Neural cell (in vitro differentiated cells): ENCODE measurements at regions not wholly inside any gene's neighbourhood (a gene's known extent, or its start where the extent isn't known, plus 50 kb on each side); places are given as distances from the start of the nearest gene placed in this dataset.

Experiments used
- H2AFZ ChIP-seq: fragments of 200-600, 300-800 bp; sonication (generic), shearing (Covaris generic); 2 replicates; pipeline ENCODE4 v1.6.0; 2014; ENCODE audit warnings: low read depth, mild to moderate bottlenecking, antibody characterized with exemption, low read length, moderate library complexity
- H3F3A ChIP-seq: fragments of 200-600 bp; shearing (Covaris generic); 2 replicates; pipeline ENCODE4 v1.6.1; 2016; ENCODE audit warnings: mild to moderate bottlenecking, moderate library complexity, mixed read lengths, antibody characterized with exemption, low read length; ENCODE audit not compliant: insufficient read depth, poor library complexity, severe bottlenecking
- H3K27ac ChIP-seq: fragments of 200-600, 300-800 bp; sonication (generic), shearing (Covaris generic); 2 replicates; pipeline ENCODE4 v1.5.1; 2014; ENCODE audit warnings: mild to moderate bottlenecking, low read length, moderate library complexity
- H3K27me3 ChIP-seq: fragments of 300-800, 200-600 bp; sonication (generic), shearing (Covaris generic); 2 replicates; pipeline ENCODE4 v1.6.0; 2014; ENCODE audit warnings: mild to moderate bottlenecking, low read depth, low read length, moderate library complexity; ENCODE audit not compliant: insufficient read depth
- H3K36me3 ChIP-seq: fragments of 300-800, 200-600 bp; sonication (generic), shearing (Covaris generic); 2 replicates; pipeline ENCODE4 v1.5.1; 2014; ENCODE audit warnings: mild to moderate bottlenecking, antibody characterized with exemption, low read length, moderate library complexity; ENCODE audit not compliant: insufficient read depth
- H3K4me2 ChIP-seq: fragments of 300-800, 200-600 bp; sonication (generic), shearing (Covaris generic); 2 replicates; pipeline ENCODE4 v1.6.0; 2014; ENCODE audit warnings: mild to moderate bottlenecking, low read length
- H3K4me3 ChIP-seq: fragments of 300-800, 200-600 bp; sonication (generic), shearing (Covaris generic); 2 replicates; pipeline ENCODE4 v1.5.1; 2014; ENCODE audit warnings: mild to moderate bottlenecking, low read length, moderate library complexity
- H3K79me2 ChIP-seq: fragments of 200-600 bp; shearing (Covaris generic); replicated peaks from 2 replicates; pipeline ENCODE4 v1.6.0; 2014; ENCODE audit warnings: mild to moderate bottlenecking, low read length, moderate library complexity; ENCODE audit not compliant: insufficient read depth
- H3K9ac ChIP-seq: fragments of 300-800, 200-600 bp; sonication (generic), shearing (Covaris generic); 2 replicates; pipeline ENCODE4 v1.6.1; 2016; ENCODE audit warnings: mild to moderate bottlenecking, low read length, mixed read lengths
- H3K9me2 ChIP-seq: fragments of 200-600 bp; shearing (Covaris generic); 2 replicates; pipeline ENCODE4 v1.6.1; 2016; ENCODE audit warnings: mild to moderate bottlenecking, low read length, mixed read lengths; ENCODE audit not compliant: insufficient read depth
- H3K9me3 ChIP-seq: fragments of 200-600, 300-800 bp; sonication (generic), shearing (Covaris generic); 2 replicates; pipeline ENCODE4 v1.6.1; 2016; ENCODE audit warnings: mild to moderate bottlenecking, mixed run types, low read length, moderate library complexity, mixed read lengths
- H4K20me1 ChIP-seq: fragments of 200-600 bp; shearing (Covaris generic); 2 replicates; pipeline ENCODE4 v1.6.1; 2016; ENCODE audit warnings: mild to moderate bottlenecking, mixed run types; ENCODE audit not compliant: insufficient read depth
- EP300 ChIP-seq: fragments of 450-650 bp; conservative IDR thresholded peaks from 2 replicates; pipeline ENCODE4 v1.6.1; 2014; ENCODE audit warnings: antibody characterized with exemption, mild to moderate bottlenecking, moderate library complexity; ENCODE audit not compliant: poor library complexity, severe bottlenecking
- EZH2 ChIP-seq: fragments of 200-600, 300-800 bp; shearing (Covaris generic), sonication (generic); IDR thresholded peaks from 2 replicates; pipeline ENCODE4 v1.6.1; 2014; ENCODE audit warnings: antibody characterized with exemption, low read length, borderline replicate concordance, mild to moderate bottlenecking; ENCODE audit not compliant: insufficient read depth, poor library complexity, severe bottlenecking
- MXI1 ChIP-seq: fragments of 450-650 bp; conservative IDR thresholded peaks from 2 replicates; pipeline ENCODE4 v1.6.1; 2014; ENCODE audit warnings: antibody characterized with exemption, mild to moderate bottlenecking; ENCODE audit not compliant: poor library complexity, severe bottlenecking
- POLR2AphosphoS5 ChIP-seq: IDR thresholded peaks from 2 replicates; pipeline ENCODE4 v1.6.1; 2012
- RAD21 ChIP-seq: fragments of 450-650 bp; conservative IDR thresholded peaks from 2 replicates; pipeline ENCODE4 v1.6.1; 2014; ENCODE audit warnings: antibody characterized with exemption, mild to moderate bottlenecking, moderate library complexity
- SMC3 ChIP-seq: fragments of 450-650 bp; conservative IDR thresholded peaks from 2 replicates; pipeline ENCODE4 v1.6.1; 2014; ENCODE audit warnings: antibody characterized with exemption, mild to moderate bottlenecking, moderate library complexity; ENCODE audit not compliant: poor library complexity
- TAF1 ChIP-seq: IDR thresholded peaks from 2 replicates; pipeline ENCODE4 v1.6.1; 2012; ENCODE audit warnings: low read depth
- TF ChIP-seq, protein P1 (sequence below): IDR thresholded peaks from 2 replicates; pipeline ENCODE4 v1.6.1; 2012; ENCODE audit warnings: borderline replicate concordance
- TF ChIP-seq, protein P2 (sequence below): fragments of 450-650 bp; IDR thresholded peaks from 2 replicates; pipeline ENCODE4 v1.5.1; 2014; ENCODE audit warnings: antibody characterized with exemption, mild to moderate bottlenecking, moderate library complexity; ENCODE audit not compliant: poor library complexity, severe bottlenecking

DNA sequence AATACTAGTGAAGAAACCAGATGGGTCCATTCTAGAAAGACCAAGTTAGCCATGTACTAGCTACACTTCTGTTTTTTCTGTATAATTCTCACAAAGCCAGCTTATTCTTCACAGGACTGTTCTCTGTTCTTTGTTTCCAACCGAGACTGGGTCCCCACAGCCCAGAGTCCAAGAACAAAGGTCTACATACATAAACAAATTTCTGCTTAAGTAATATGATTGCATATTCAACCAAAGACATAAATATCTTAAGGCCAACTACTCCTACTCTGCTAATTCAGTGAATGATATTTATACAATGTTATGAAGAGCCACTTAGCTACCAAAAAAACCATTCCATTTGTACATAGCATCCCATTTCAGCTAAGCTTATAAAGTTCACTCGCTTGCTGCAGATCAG is 299.8 kb upstream of the CCDC54 start:
- H3K9me2 ChIP-seq, result no peaks in the 10 kb centered on the region
- no peaks in the 10 kb centered on the region for H4K20me1 ChIP-seq
- H2AFZ ChIP-seq, result no peak overlapping the region
- no peak overlapping the region for H3K27ac ChIP-seq
- no peak overlapping the region for H3K9ac ChIP-seq
- no peaks in the 10 kb centered on the region for H3K36me3 ChIP-seq
- no peak overlapping the region for H3K4me3 ChIP-seq
- no peaks in the 10 kb centered on the region for H3K9me3 ChIP-seq
- no peaks in the 10 kb centered on the region for H3K79me2 ChIP-seq
- TF ChIP-seq SMC3 (no peak), TAF1 (no peak), RAD21 (no peak), EZH2 (no peak), POLR2AphosphoS5 (no peak), EP300 (no peak), MXI1 (no peak)
- TF ChIP-seq, protein P1, sequence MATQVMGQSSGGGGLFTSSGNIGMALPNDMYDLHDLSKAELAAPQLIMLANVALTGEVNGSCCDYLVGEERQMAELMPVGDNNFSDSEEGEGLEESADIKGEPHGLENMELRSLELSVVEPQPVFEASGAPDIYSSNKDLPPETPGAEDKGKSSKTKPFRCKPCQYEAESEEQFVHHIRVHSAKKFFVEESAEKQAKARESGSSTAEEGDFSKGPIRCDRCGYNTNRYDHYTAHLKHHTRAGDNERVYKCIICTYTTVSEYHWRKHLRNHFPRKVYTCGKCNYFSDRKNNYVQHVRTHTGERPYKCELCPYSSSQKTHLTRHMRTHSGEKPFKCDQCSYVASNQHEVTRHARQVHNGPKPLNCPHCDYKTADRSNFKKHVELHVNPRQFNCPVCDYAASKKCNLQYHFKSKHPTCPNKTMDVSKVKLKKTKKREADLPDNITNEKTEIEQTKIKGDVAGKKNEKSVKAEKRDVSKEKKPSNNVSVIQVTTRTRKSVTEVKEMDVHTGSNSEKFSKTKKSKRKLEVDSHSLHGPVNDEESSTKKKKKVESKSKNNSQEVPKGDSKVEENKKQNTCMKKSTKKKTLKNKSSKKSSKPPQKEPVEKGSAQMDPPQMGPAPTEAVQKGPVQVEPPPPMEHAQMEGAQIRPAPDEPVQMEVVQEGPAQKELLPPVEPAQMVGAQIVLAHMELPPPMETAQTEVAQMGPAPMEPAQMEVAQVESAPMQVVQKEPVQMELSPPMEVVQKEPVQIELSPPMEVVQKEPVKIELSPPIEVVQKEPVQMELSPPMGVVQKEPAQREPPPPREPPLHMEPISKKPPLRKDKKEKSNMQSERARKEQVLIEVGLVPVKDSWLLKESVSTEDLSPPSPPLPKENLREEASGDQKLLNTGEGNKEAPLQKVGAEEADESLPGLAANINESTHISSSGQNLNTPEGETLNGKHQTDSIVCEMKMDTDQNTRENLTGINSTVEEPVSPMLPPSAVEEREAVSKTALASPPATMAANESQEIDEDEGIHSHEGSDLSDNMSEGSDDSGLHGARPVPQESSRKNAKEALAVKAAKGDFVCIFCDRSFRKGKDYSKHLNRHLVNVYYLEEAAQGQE, result no peak
- TF ChIP-seq, protein P2, sequence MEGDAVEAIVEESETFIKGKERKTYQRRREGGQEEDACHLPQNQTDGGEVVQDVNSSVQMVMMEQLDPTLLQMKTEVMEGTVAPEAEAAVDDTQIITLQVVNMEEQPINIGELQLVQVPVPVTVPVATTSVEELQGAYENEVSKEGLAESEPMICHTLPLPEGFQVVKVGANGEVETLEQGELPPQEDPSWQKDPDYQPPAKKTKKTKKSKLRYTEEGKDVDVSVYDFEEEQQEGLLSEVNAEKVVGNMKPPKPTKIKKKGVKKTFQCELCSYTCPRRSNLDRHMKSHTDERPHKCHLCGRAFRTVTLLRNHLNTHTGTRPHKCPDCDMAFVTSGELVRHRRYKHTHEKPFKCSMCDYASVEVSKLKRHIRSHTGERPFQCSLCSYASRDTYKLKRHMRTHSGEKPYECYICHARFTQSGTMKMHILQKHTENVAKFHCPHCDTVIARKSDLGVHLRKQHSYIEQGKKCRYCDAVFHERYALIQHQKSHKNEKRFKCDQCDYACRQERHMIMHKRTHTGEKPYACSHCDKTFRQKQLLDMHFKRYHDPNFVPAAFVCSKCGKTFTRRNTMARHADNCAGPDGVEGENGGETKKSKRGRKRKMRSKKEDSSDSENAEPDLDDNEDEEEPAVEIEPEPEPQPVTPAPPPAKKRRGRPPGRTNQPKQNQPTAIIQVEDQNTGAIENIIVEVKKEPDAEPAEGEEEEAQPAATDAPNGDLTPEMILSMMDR, result no peak
- no peak overlapping the region for H3K4me2 ChIP-seq
- no peaks in the 10 kb centered on the region for H3F3A ChIP-seq
- H3K27me3 ChIP-seq, result no peaks in the 10 kb centered on the region

DNA sequence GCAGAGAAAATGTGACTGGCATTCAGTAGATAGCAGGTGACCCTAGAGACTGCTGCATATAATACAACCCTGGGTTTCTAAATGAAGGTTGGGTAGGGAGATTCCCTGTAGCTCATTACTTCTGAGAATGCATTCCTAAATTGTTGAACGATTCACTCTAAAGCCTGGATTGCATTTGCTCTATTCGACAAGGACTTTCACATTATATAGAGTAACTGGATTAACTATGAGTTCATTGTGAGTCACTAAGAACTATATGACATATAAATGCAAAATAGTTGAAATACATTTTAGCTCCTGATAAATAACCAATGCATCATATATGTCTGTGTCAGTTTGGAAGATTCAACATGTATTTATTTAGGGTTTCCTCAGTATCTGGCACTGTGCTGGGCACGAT is 294.7 kb upstream of the CCDC54 start:
- Histone ChIP-seq H3K4me3 (no peak overlapping the region), H3K9me3 (no peaks in the 10 kb centered on the region), H3K27ac (no peak overlapping the region), H3K9me2 (no peaks in the 10 kb centered on the region), H3K36me3 (no peaks in the 10 kb centered on the region), H3K4me2 (no peak overlapping the region), H3F3A (no peaks in the 10 kb centered on the region), H4K20me1 (no peaks in the 10 kb centered on the region), H3K27me3 (no peaks in the 10 kb centered on the region), H2AFZ (no peak overlapping the region), H3K9ac (no peak overlapping the region), H3K79me2 (no peaks in the 10 kb centered on the region)
- TF ChIP-seq MXI1 (no peak), RAD21 (no peak), TAF1 (no peak), EP300 (no peak), POLR2AphosphoS5 (no peak), EZH2 (no peak), SMC3 (no peak)
- TF ChIP-seq, protein P1, result no peak
- TF ChIP-seq, protein P2, result no peak
